ENCODE measurements at regions not wholly inside any gene's neighbourhood (a gene's known extent, or its start where the extent isn't known, plus 50 kb on each side); places are given as distances from the start of the nearest gene placed in this dataset.

GRCh38 chr6:155521719-155522118 is 66.1 kb upstream of the NOX3 start:
- DNase-seq, result no peak
- H3K36me3 Mint-ChIP-seq, result peaks cover 2% of the 10 kb centered on the region
- H3K4me3 Mint-ChIP-seq, result no peak overlapping the region
- no peaks in the 10 kb centered on the region for H3K27me3 Mint-ChIP-seq
- peaks cover 8% of the 10 kb centered on the region for H3K4me1 Mint-ChIP-seq
- no peaks in the 10 kb centered on the region for H3K9me3 Mint-ChIP-seq
- H3K27ac Mint-ChIP-seq, result no peak overlapping the region
- CTCF ChIA-PET, result no interaction called here

- CTCF ChIA-PET, result no interaction called here
- no peak overlapping the region for H3K27ac Mint-ChIP-seq
- no peaks in the 10 kb centered on the region for H3K9me3 Mint-ChIP-seq
- peaks cover 8% of the 10 kb centered on the region for H3K4me1 Mint-ChIP-seq
- peaks cover 2% of the 10 kb centered on the region for H3K36me3 Mint-ChIP-seq
- no peak for DNase-seq
- no peaks in the 10 kb centered on the region for H3K27me3 Mint-ChIP-seq
- no peak overlapping the region for H3K4me3 Mint-ChIP-seq
Observed at GRCh38 chr6:155520078-155520477, 64.4 kb upstream of the NOX3 start.

- CTCF ChIA-PET, result no interaction called here
Observed at GRCh38 chr6:155519176-155519738, 63.6 kb upstream of the NOX3 start.

GRCh38 chr6:155517294-155517693 is 61.7 kb upstream of the NOX3 start:
- Mint-ChIP-seq H3K4me3 (no peak overlapping the region), H3K27me3 (no peaks in the 10 kb centered on the region)
- CTCF ChIA-PET, result no interaction called here

More at GRCh38 chr6:155519176-155519738, 63.6 kb upstream of the NOX3 start:
- H3K36me3 Mint-ChIP-seq, result no peaks in the 10 kb centered on the region
- H3K4me3 Mint-ChIP-seq, result no peak overlapping the region
- no peak for DNase-seq
- no peak overlapping the region for H3K27ac Mint-ChIP-seq
- no peaks in the 10 kb centered on the region for H3K9me3 Mint-ChIP-seq
- H3K27me3 Mint-ChIP-seq, result no peaks in the 10 kb centered on the region
- H3K4me1 Mint-ChIP-seq, result peaks cover 5% of the 10 kb centered on the region

GRCh38 chr6:155510879-155511278 is 55.2 kb upstream of the NOX3 start:
- H3K4me3 Mint-ChIP-seq, result no peak overlapping the region
- no peak overlapping the region for H3K27ac Mint-ChIP-seq
- CTCF ChIA-PET, result no interaction called here
- H3K27me3 Mint-ChIP-seq, result no peaks in the 10 kb centered on the region
- no peaks in the 10 kb centered on the region for H3K4me1 Mint-ChIP-seq
- H3K9me3 Mint-ChIP-seq, result no peaks in the 10 kb centered on the region
- H3K36me3 Mint-ChIP-seq, result no peaks in the 10 kb centered on the region
- no peak for DNase-seq

More at GRCh38 chr6:155517294-155517693, 61.7 kb upstream of the NOX3 start:
- Mint-ChIP-seq H3K9me3 (no peaks in the 10 kb centered on the region), H3K36me3 (no peaks in the 10 kb centered on the region), H3K27ac (no peak overlapping the region), H3K4me1 (no peaks in the 10 kb centered on the region)
- no peak for DNase-seq

- Mint-ChIP-seq H3K9me3 (no peaks in the 10 kb centered on the region), H3K36me3 (no peaks in the 10 kb centered on the region), H3K27ac (no peak overlapping the region), H3K4me1 (no peaks in the 10 kb centered on the region), H3K27me3 (no peaks in the 10 kb centered on the region), H3K4me3 (no peak overlapping the region)
- no peak for DNase-seq
- CTCF ChIA-PET, result no interaction called here
Observed at GRCh38 chr6:155509743-155510475, 54.3 kb upstream of the NOX3 start.

- no peaks in the 10 kb centered on the region for H3K36me3 Mint-ChIP-seq
- no peaks in the 10 kb centered on the region for H3K4me1 Mint-ChIP-seq
- DNase-seq, result no peak
- no peaks in the 10 kb centered on the region for H3K27me3 Mint-ChIP-seq
- CTCF ChIA-PET, result interaction anchor here (0.7 kb wide), 1 partner anchor 19 kb away, joined by 3 read pairs; no protein-coding TSS in a partner anchor
- H3K27ac Mint-ChIP-seq, result no peak overlapping the region
- H3K9me3 Mint-ChIP-seq, result peaks cover 5% of the 10 kb centered on the region
- H3K4me3 Mint-ChIP-seq, result no peak overlapping the region
Observed at GRCh38 chr6:155505608-155505989, 50.0 kb upstream of the NOX3 start.
